GM12865 (cell line): ENCODE measurements at regions not wholly inside any gene's neighbourhood (a gene's known extent, or its start where the extent isn't known, plus 50 kb on each side); places are given as distances from the start of the nearest gene placed in this dataset.
A peak's percentile ranks its signal among the peaks of the same experiment; 100 is the strongest.

Experiments
- DNase-seq: peaks from one replicate; pipeline ENCODE4 v3.0.0; 2010; ENCODE audit warnings: low read depth
- H3K4me3 ChIP-seq: 2 replicates; pipeline ENCODE4 v1.5.1; 2011; ENCODE audit warnings: mild to moderate bottlenecking, low read depth, low read length, control low read depth
- CTCF ChIP-seq: IDR thresholded peaks from 2 replicates; pipeline ENCODE4 v1.5.1; 2011; ENCODE audit warnings: low read length, control low read depth, low read depth, inconsistent platforms; ENCODE audit not compliant: insufficient read depth; ENCODE audit errors: missing control alignments

- H3K4me3 ChIP-seq = no peak overlapping the region
- TF ChIP-seq CTCF = no peak
- no peak for DNase-seq
These were observed 472.4 kb upstream of the ID2 start for GRCh38 chr2:8209494-8209893.

- no peak for DNase-seq
- no peak for TF ChIP-seq CTCF
- H3K4me3 ChIP-seq = no peak overlapping the region
These were observed 470.5 kb upstream of the ID2 start for GRCh38 chr2:8211384-8211783.

- DNase-seq = no peak
- no peak for TF ChIP-seq CTCF
- H3K4me3 ChIP-seq = no peak overlapping the region
These were observed 469.6 kb upstream of the ID2 start for GRCh38 chr2:8212239-8212638.

DNA sequence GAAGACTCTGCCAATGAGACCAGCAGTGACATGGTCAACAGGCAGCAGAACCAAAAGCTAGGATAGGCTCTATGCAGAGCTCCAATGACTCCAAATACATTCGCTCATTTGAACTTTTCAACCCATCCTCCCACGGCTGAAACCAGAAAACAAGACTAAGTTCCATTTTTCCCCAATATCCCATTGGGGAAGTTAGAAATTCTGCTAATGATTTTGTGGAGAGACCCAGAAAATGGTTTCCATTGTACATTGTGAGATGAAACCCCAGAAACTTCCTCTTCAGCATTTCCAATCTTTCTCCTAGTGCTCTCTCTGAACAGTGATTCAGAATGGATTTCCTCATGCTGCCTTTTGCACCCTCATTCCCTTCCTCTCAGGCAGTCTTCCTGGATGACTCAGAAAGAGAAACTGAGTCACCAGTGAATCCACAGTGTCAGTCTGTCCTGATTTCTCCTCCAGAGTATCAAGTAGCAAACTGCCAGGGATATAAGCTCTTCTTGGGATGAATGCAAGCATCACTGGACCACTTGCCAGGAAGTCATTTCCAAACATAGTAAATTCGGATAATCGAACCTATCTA lies 467.7 kb upstream of the ID2 start:
- TF ChIP-seq CTCF = no peak
- DNase-seq = no peak
- no peak overlapping the region for H3K4me3 ChIP-seq

DNA sequence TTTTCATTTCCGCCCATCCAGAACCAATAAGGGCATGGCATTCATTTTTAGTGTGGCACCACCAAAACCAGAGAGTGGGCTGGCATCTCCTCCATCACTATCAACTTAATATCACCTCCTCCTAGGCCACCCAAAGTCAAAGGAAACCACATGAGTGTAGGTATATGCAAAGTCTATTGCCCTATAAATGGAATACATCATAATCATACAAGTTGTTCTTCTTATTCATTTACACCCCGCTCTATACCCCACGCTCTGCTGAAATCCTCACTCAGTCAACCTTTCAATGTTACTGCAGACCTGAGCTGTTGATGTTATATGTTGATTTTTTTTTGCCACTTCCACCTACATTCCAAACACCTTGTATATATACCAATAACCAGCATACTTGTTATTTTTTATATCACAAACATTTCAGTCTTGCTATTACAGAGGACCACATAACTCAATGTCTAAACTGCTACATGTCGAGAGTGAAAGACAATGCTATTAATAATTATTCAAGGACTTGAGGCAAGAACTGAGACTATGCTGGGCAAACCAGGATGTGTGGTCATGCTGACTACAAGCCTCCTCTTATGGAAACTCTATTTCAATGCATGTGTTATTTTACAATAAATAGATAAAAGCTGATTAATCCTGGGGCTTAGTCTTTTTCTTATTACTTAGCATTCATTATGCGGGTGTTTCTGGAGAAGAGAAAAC lies 466.5 kb upstream of the ID2 start:
- peak; percentile 42 for DNase-seq
- no peak overlapping the region for H3K4me3 ChIP-seq
- TF ChIP-seq CTCF = no peak

- no peak overlapping the region for H3K4me3 ChIP-seq
- TF ChIP-seq CTCF = no peak
- DNase-seq = no peak
These were observed 465.9 kb upstream of the ID2 start for GRCh38 chr2:8215982-8216381.

DNA sequence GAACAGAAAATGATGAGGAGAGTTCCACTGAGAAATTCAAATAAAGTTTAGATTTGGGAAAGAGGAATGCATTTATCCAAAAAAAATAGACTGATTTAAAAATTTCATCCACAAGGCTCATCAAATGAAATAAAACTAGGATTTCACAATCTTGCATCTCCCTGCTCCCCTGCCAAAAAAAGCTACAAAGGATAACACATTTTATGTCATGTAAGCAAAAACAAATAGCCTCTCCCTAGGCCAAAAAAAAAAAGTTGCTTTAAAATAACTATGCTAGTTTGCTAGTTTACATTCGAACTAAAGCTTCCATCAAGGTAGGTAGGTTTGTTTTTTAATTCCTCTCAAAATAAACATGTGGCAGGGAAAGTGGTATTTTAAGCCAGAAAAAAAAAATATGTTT lies 465.5 kb upstream of the ID2 start:
- no peak overlapping the region for H3K4me3 ChIP-seq
- no peak for DNase-seq
- TF ChIP-seq CTCF = no peak
